IMR-90 (cell line): ENCODE measurements at regions not wholly inside any gene's neighbourhood (a gene's known extent, or its start where the extent isn't known, plus 50 kb on each side); places are given as distances from the start of the nearest gene placed in this dataset.

Experiments
- CHD1 ChIP-seq: IDR thresholded peaks from 2 replicates; pipeline ENCODE4 v1.6.1; 2012; ENCODE audit warnings: low read depth, low read length, improper control_type of control experiment
- CTCF ChIP-seq: conservative IDR thresholded peaks from 2 replicates; pipeline ENCODE4 v1.5.1; 2012; ENCODE audit warnings: mild to moderate bottlenecking, low read depth, low read length, improper control_type of control experiment

- TF ChIP-seq CTCF (no peak), CHD1 (no peak)
Measured at GRCh38 chr1:55689800-55690199, 474.6 kb upstream of the USP24 start.
